ENCODE measurements at regions not wholly inside any gene's neighbourhood (a gene's known extent, or its start where the extent isn't known, plus 50 kb on each side); places are given as distances from the start of the nearest gene placed in this dataset.

GRCh38 chr3:64318001-64318400 lies 92.7 kb upstream of the PRICKLE2 start:
- FAIRE-seq (no peak), DNase-seq (ENCODE audit: low read depth in 1 of 2, low spot score in 1 of 2) (no peak), ATAC-seq (no peak)
- H3K4me2 ChIP-seq: no peak overlapping the region
- 83% methylated on average over 3 of the region's 3 CpGs for WGBS (ENCODE audit: missing lambda C conversion rate)
- no peak overlapping the region for H3K4me3 ChIP-seq
- H3K9me3 ChIP-seq: no peaks in the 10 kb centered on the region
- H3K27ac ChIP-seq: no peak overlapping the region
- TF ChIP-seq KDM1A (IDR thresholded peaks at IDR 0.05; ENCODE audit: low read depth) (no peak), POLR2AphosphoS2 (conservative IDR thresholded peaks at IDR 0.05; ENCODE audit: low read length) (no peak), EP300 (IDR thresholded peaks at IDR 0.05) (no peak), SREBF2 (IDR thresholded peaks at IDR 0.05) (no peak), ELK1 (IDR thresholded peaks at IDR 0.05; ENCODE audit: low read depth, low read length) (no peak), POLR2A (IDR thresholded peaks at IDR 0.05; ENCODE audit: low read length) (no peak), ATOH8 (CRISPR knock-in tag; IDR thresholded peaks at IDR 0.05; ENCODE audit: low read depth) (no peak), HES2 (IDR thresholded peaks at IDR 0.05) (no peak), ZFP36 (IDR thresholded peaks at IDR 0.05; ENCODE audit: borderline replicate concordance, partially characterized antibody) (no peak), RAD21 (conservative IDR thresholded peaks at IDR 0.05 in 1 of 2, IDR thresholded peaks at IDR 0.05 in 1 of 2) (no peak), PBX3 (IDR thresholded peaks at IDR 0.05) (no peak), HOXA7 (CRISPR knock-in tag; IDR thresholded peaks at IDR 0.05) (no peak), ZNF302 (CRISPR knock-in tag; IDR thresholded peaks at IDR 0.05) (no peak), MYC (IDR thresholded peaks at IDR 0.05; ENCODE audit: borderline replicate concordance, low read length) (no peak), CTCF (IDR thresholded peaks at IDR 0.05) (no peak)
- peaks cover 18% of the 10 kb centered on the region for H3K4me1 ChIP-seq
- POLR2A ChIA-PET: no interaction called here
- CTCF ChIA-PET: interaction anchor here (0.6 to 0.7 kb wide), 2 partner anchors 23 to 240 kb away, joined by 3 read pairs; no protein-coding TSS in a partner anchor

- DNase-seq (ENCODE audit: low read depth in 1 of 2, low spot score in 1 of 2): no peak
- WGBS (ENCODE audit: missing lambda C conversion rate): 67% methylated on average over 4 of the region's 4 CpGs
- POLR2A ChIA-PET: no interaction called here
These were observed 91.7 kb upstream of the PRICKLE2 start for GRCh38 chr3:64316971-64317370.

GRCh38 chr3:64311424-64312061 lies 86.3 kb upstream of the PRICKLE2 start:
- WGBS (ENCODE audit: missing lambda C conversion rate): 55% methylated on average over 5 of the region's 5 CpGs
- DNase-seq (ENCODE audit: low read depth in 1 of 2, low spot score in 1 of 2) (no peak), FAIRE-seq (no peak), ATAC-seq (no peak)
- ChIA-PET POLR2A (no interaction called here), CTCF (no interaction called here)
- Histone ChIP-seq H3K27ac (peak overlapping the region; percentile 19 to 22; a peak in 1 of 6 replicates), H3K4me2 (peak overlapping the region; percentile 40), H3K4me1 (peaks cover 9% of the 10 kb centered on the region; the same call in 2 of the 3 replicates), H3K4me3 (no peak overlapping the region), H3K9me3 (no peaks in the 10 kb centered on the region)
- TF ChIP-seq HES2 (IDR thresholded peaks at IDR 0.05): no peak

More at GRCh38 chr3:64316971-64317370, 91.7 kb upstream of the PRICKLE2 start:
- peak overlapping the region in 1 of 2 experiments; percentile 42; a peak in 3 of 6 replicates for H3K27ac ChIP-seq
- FAIRE-seq (no peak), ATAC-seq (no peak)
- CTCF ChIA-PET: interaction anchor here (0.8 kb wide), 1 partner anchor 12 kb away, joined by 3 read pairs; no protein-coding TSS in a partner anchor
- TF ChIP-seq FOSL2 (IDR thresholded peaks at IDR 0.05): no peak
- peak; percentile 18; the same call in 1 of the 2 replicates for TF ChIP-seq FOSL2 (CRISPR knock-in tag; IDR thresholded peaks at IDR 0.05)
- TF ChIP-seq HOXB13 (CRISPR knock-in tag; IDR thresholded peaks at IDR 0.05; ENCODE audit: low read depth): no peak
- H3K4me3 ChIP-seq: no peak overlapping the region
- peak overlapping the region; percentile 3; the same call in 1 of the 3 replicates for H3K4me2 ChIP-seq
- peaks cover 16% of the 10 kb centered on the region for H3K4me1 ChIP-seq
- no peaks in the 10 kb centered on the region for H3K9me3 ChIP-seq
